ENCODE measurements at regions not wholly inside any gene's neighbourhood (a gene's known extent, or its start where the extent isn't known, plus 50 kb on each side); places are given as distances from the start of the nearest gene placed in this dataset.

DNA sequence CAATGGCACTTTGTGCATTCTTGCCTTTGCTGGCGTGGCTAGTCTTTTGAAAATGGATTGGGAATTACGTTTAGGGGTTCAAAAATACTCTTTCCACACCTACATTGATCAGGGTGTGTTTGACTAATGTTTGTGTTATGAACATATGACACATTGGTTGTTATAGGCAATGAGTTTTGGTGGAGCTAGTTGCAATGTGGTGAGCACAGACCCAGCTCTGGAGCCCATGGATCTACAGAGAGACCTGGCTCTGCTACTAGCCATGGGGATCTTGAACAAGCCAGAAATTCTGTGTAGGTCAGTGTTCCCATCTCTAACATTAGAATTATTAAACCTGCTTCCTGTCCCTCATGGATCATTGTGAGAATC lies 222.4 kb upstream of the UBL3 start:
- H2BK15ac ChIP-seq (ENCODE audit: low read length): no peak overlapping the region
- no peak overlapping the region for H3K9ac ChIP-seq (ENCODE audit: low read depth, low read length, poor library complexity)
- no peaks in the 10 kb centered on the region for H3K9me3 ChIP-seq (replicated peaks in 1 of 2; ENCODE audit: control insufficient read depth in 2 of 2, insufficient read depth in 1 of 2, low read depth in 1 of 2, low read length in 2 of 2)
- H2AK5ac ChIP-seq (ENCODE audit: low read depth, low read length): no peak overlapping the region
- no peak overlapping the region for H3K18ac ChIP-seq (ENCODE audit: low read length)
- no CpG with 5 or more reads among the region's 2 CpGs for WGBS, 2 donors (ENCODE audit: extremely low coverage in 2 of 2, insufficient read length in 2 of 2, insufficient replicate concordance in 1 of 2)
- no peak overlapping the region for H2BK5ac ChIP-seq (ENCODE audit: low read length)
- no peak overlapping the region for H3K4me2 ChIP-seq (ENCODE audit: insufficient read depth, low read length, poor library complexity, severe bottlenecking)
- H4K91ac ChIP-seq (ENCODE audit: low read depth, low read length, poor library complexity): no peak overlapping the region
- no peak overlapping the region for H4K8ac ChIP-seq (ENCODE audit: low read depth, low read length)
- no peak overlapping the region for H3K27ac ChIP-seq (replicated peaks; ENCODE audit: low read length)
- H3K27me3 ChIP-seq (ENCODE audit: control insufficient read depth in 3 of 3, insufficient read depth in 3 of 3, low read depth in 1 of 3, low read length in 3 of 3): no peaks in the 10 kb centered on the region
- H3K36me3 ChIP-seq (replicated peaks in 1 of 2; ENCODE audit: control insufficient read depth in 2 of 2, insufficient read depth in 2 of 2, low read length in 2 of 2): no peaks in the 10 kb centered on the region
- H3K14ac ChIP-seq (ENCODE audit: low read length): no peak overlapping the region
- no peak overlapping the region for H2AFZ ChIP-seq (ENCODE audit: low read length)
- no peak overlapping the region for H2BK120ac ChIP-seq (ENCODE audit: low read depth, low read length)
- H3K79me1 ChIP-seq (ENCODE audit: low read depth, low read length): no peaks in the 10 kb centered on the region
- DNase-seq (ENCODE audit: low spot score): no peak
- peaks cover 0 to 2% of the 10 kb centered on the region in 2 donors for H3K4me1 ChIP-seq (ENCODE audit: control insufficient read depth in 2 of 2, insufficient read depth in 1 of 2, low read depth in 1 of 2, low read length in 2 of 2)
- H3K4ac ChIP-seq (ENCODE audit: low read length): no peak overlapping the region
- no peak overlapping the region for H3K4me3 ChIP-seq (ENCODE audit: low read length in 2 of 2)
- no peak overlapping the region for H2BK12ac ChIP-seq (ENCODE audit: low read length)
- no peak overlapping the region for H3K23ac ChIP-seq (ENCODE audit: low read depth, low read length, poor library complexity)

DNA sequence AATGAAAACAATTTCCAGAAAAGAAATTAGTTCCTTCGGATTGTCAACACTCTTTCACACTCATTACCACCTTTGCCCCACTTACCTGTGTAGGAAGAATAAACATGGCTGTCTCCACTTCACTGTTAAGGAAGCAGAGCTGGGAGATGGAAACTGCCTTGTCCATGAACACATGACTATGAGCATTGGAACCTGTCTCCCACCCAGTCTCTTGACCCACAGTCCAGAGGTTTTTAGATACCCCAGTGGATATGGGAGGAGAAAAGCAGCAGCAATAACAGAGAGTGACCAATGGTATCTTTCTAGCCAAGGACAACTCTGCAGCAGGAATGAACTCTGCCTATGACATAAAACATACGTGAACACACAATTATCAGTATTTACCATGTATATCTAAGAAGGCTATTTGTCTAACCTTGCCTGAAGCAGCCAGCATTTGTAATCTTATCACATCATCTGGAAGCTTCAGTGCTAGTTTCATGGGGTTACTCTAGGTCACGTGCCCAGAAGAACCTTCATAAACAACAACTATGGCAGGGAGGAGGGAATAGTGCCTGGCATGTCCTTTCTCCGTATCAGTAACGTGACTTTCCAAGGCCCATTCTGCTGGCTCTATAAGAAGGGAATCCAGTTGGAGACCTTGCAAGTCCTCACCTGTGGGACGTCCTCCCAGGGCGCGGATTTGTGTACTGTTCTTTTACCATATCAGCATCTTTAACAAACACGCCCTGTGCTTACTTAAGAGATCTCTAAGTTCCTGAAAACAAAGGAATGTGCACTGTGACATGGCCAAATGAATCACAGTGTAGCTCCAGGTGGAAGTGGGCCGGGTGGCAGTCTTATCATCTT lies 221.8 kb upstream of the UBL3 start:
- Histone ChIP-seq H4K8ac (ENCODE audit: low read depth, low read length) (no peak overlapping the region), H3K18ac (ENCODE audit: low read length) (no peak overlapping the region), H3K36me3 (replicated peaks in 1 of 2; ENCODE audit: control insufficient read depth in 2 of 2, insufficient read depth in 2 of 2, low read length in 2 of 2) (no peaks in the 10 kb centered on the region), H3K79me1 (ENCODE audit: low read depth, low read length) (no peaks in the 10 kb centered on the region), H2BK15ac (ENCODE audit: low read length) (no peak overlapping the region), H3K23ac (ENCODE audit: low read depth, low read length, poor library complexity) (no peak overlapping the region), H3K4me2 (ENCODE audit: insufficient read depth, low read length, poor library complexity, severe bottlenecking) (no peak overlapping the region), H2AFZ (ENCODE audit: low read length) (no peak overlapping the region), H2BK12ac (ENCODE audit: low read length) (no peak overlapping the region), H3K9ac (ENCODE audit: low read depth, low read length, poor library complexity) (no peak overlapping the region), H3K4ac (ENCODE audit: low read length) (no peak overlapping the region), H2BK120ac (ENCODE audit: low read depth, low read length) (no peak overlapping the region), H3K27ac (replicated peaks; ENCODE audit: low read length) (no peak overlapping the region), H2AK5ac (ENCODE audit: low read depth, low read length) (no peak overlapping the region), H2BK5ac (ENCODE audit: low read length) (no peak overlapping the region), H3K9me3 (replicated peaks in 1 of 2; ENCODE audit: control insufficient read depth in 2 of 2, insufficient read depth in 1 of 2, low read depth in 1 of 2, low read length in 2 of 2) (no peaks in the 10 kb centered on the region), H3K4me3 (ENCODE audit: low read length in 2 of 2) (no peak overlapping the region), H3K14ac (ENCODE audit: low read length) (no peak overlapping the region), H4K91ac (ENCODE audit: low read depth, low read length, poor library complexity) (no peak overlapping the region), H3K27me3 (ENCODE audit: control insufficient read depth in 3 of 3, insufficient read depth in 3 of 3, low read depth in 1 of 3, low read length in 3 of 3) (no peaks in the 10 kb centered on the region), H3K4me1 (ENCODE audit: control insufficient read depth in 2 of 2, insufficient read depth in 1 of 2, low read depth in 1 of 2, low read length in 2 of 2) (no peaks in the 10 kb centered on the region)
- no peak for DNase-seq (ENCODE audit: low spot score)
- no CpG with 5 or more reads among the region's 10 CpGs for WGBS, 2 donors (ENCODE audit: extremely low coverage in 2 of 2, insufficient read length in 2 of 2, insufficient replicate concordance in 1 of 2)

DNA sequence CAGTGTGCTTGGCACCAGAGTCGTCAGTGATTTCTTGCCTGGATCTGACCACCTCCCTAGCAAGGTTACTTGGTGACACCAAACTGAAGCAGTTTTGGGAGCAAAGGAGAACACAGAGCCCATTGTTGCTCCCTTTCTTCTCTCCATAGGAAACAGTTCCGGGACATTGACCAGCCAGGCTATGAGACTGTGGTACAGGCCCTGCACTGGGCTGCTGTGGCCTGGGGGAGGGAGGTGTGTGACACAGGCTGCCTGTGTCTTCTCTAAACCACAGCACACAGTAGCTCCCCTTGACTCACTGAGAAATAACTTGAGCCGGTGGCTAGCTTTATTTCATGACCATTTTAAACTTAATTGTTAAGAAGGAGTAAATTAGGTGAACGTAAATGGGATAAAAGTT lies 214.8 kb upstream of the UBL3 start:
- no peak overlapping the region for H3K9ac ChIP-seq (ENCODE audit: low read depth, low read length, poor library complexity)
- peak overlapping the region; percentile 28 for H3K18ac ChIP-seq (ENCODE audit: low read length)
- WGBS, 2 donors (ENCODE audit: extremely low coverage in 2 of 2, insufficient read length in 2 of 2, insufficient replicate concordance in 1 of 2): 100% methylated on average over 1 of the region's 4 CpGs
- no peaks in the 10 kb centered on the region for H3K79me1 ChIP-seq (ENCODE audit: low read depth, low read length)
- H3K14ac ChIP-seq (ENCODE audit: low read length): no peak overlapping the region
- no peaks in the 10 kb centered on the region for H3K27me3 ChIP-seq (ENCODE audit: control insufficient read depth in 3 of 3, insufficient read depth in 3 of 3, low read depth in 1 of 3, low read length in 3 of 3)
- no peak overlapping the region for H3K4me2 ChIP-seq (ENCODE audit: insufficient read depth, low read length, poor library complexity, severe bottlenecking)
- H2AFZ ChIP-seq (ENCODE audit: low read length): no peak overlapping the region
- H3K4ac ChIP-seq (ENCODE audit: low read length): no peak overlapping the region
- no peak overlapping the region for H3K4me3 ChIP-seq (ENCODE audit: low read length in 2 of 2)
- no peak overlapping the region for H2BK15ac ChIP-seq (ENCODE audit: low read length)
- no peak overlapping the region for H2BK120ac ChIP-seq (ENCODE audit: low read depth, low read length)
- no peaks in the 10 kb centered on the region for H3K36me3 ChIP-seq (replicated peaks in 1 of 2; ENCODE audit: control insufficient read depth in 2 of 2, insufficient read depth in 2 of 2, low read length in 2 of 2)
- H3K23ac ChIP-seq (ENCODE audit: low read depth, low read length, poor library complexity): no peak overlapping the region
- H3K27ac ChIP-seq (replicated peaks; ENCODE audit: low read length): no peak overlapping the region
- no peak overlapping the region for H4K91ac ChIP-seq (ENCODE audit: low read depth, low read length, poor library complexity)
- no peak overlapping the region for H4K8ac ChIP-seq (ENCODE audit: low read depth, low read length)
- DNase-seq (ENCODE audit: low spot score): no peak
- no peak overlapping the region for H2AK5ac ChIP-seq (ENCODE audit: low read depth, low read length)
- H3K9me3 ChIP-seq (replicated peaks in 1 of 2; ENCODE audit: control insufficient read depth in 2 of 2, insufficient read depth in 1 of 2, low read depth in 1 of 2, low read length in 2 of 2): no peaks in the 10 kb centered on the region
- H3K4me1 ChIP-seq (ENCODE audit: control insufficient read depth in 2 of 2, insufficient read depth in 1 of 2, low read depth in 1 of 2, low read length in 2 of 2): no peaks in the 10 kb centered on the region
- no peak overlapping the region for H2BK12ac ChIP-seq (ENCODE audit: low read length)
- no peak overlapping the region for H2BK5ac ChIP-seq (ENCODE audit: low read length)

GRCh38 chr13:30063892-30064291 lies 213.5 kb upstream of the UBL3 start:
- Histone ChIP-seq H2AFZ (ENCODE audit: low read length) (no peak overlapping the region), H3K36me3 (replicated peaks in 1 of 2; ENCODE audit: control insufficient read depth in 2 of 2, insufficient read depth in 2 of 2, low read length in 2 of 2) (no peaks in the 10 kb centered on the region), H3K23ac (ENCODE audit: low read depth, low read length, poor library complexity) (no peak overlapping the region), H3K79me1 (ENCODE audit: low read depth, low read length) (no peaks in the 10 kb centered on the region), H3K4me2 (ENCODE audit: insufficient read depth, low read length, poor library complexity, severe bottlenecking) (no peak overlapping the region), H3K4me1 (ENCODE audit: control insufficient read depth in 2 of 2, insufficient read depth in 1 of 2, low read depth in 1 of 2, low read length in 2 of 2) (no peaks in the 10 kb centered on the region), H2BK15ac (ENCODE audit: low read length) (no peak overlapping the region), H4K91ac (ENCODE audit: low read depth, low read length, poor library complexity) (no peak overlapping the region), H3K27me3 (ENCODE audit: control insufficient read depth in 3 of 3, insufficient read depth in 3 of 3, low read depth in 1 of 3, low read length in 3 of 3) (no peaks in the 10 kb centered on the region), H2BK120ac (ENCODE audit: low read depth, low read length) (no peak overlapping the region), H4K8ac (ENCODE audit: low read depth, low read length) (no peak overlapping the region), H3K4ac (ENCODE audit: low read length) (no peak overlapping the region), H2AK5ac (ENCODE audit: low read depth, low read length) (no peak overlapping the region), H3K27ac (replicated peaks; ENCODE audit: low read length) (no peak overlapping the region), H3K14ac (ENCODE audit: low read length) (no peak overlapping the region), H3K4me3 (ENCODE audit: low read length in 2 of 2) (no peak overlapping the region), H2BK12ac (ENCODE audit: low read length) (no peak overlapping the region), H3K18ac (ENCODE audit: low read length) (no peak overlapping the region), H2BK5ac (ENCODE audit: low read length) (no peak overlapping the region), H3K9me3 (replicated peaks in 1 of 2; ENCODE audit: control insufficient read depth in 2 of 2, insufficient read depth in 1 of 2, low read depth in 1 of 2, low read length in 2 of 2) (no peaks in the 10 kb centered on the region), H3K9ac (ENCODE audit: low read depth, low read length, poor library complexity) (no peak overlapping the region)
- DNase-seq (ENCODE audit: low spot score): no peak
- no CpG with 5 or more reads among the region's 3 CpGs for WGBS, 2 donors (ENCODE audit: extremely low coverage in 2 of 2, insufficient read length in 2 of 2, insufficient replicate concordance in 1 of 2)
